ENCODE measurements at regions not wholly inside any gene's neighbourhood (a gene's known extent, or its start where the extent isn't known, plus 50 kb on each side); places are given as distances from the start of the nearest gene placed in this dataset.

DNA sequence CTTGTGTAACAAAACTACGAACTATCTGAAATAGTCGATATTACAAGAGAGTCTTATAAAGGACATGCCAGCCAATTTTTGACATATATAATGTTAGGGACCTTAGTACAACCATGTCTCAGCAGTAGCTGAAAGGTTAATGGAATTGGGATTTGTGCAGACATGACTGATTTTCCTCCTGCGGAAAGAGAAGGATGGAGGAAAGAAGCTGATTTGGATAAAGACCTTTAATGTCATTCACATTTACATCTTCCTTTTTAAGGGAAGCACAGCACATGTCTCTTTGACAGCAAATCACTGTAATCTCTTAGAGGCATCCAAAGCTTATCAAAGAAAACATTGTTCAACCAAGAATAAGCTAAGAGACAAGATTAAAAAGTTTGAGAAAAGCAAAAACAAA is 1976.2 kb upstream of the IGFBP7 start:
- DNase-seq (ENCODE audit: low spot score): no peak
- no peaks in the 10 kb centered on the region for H3K4me1 ChIP-seq
- H3K27me3 ChIP-seq: no peaks in the 10 kb centered on the region
- no peak overlapping the region for H3K27ac ChIP-seq
- TF ChIP-seq, protein P1, sequence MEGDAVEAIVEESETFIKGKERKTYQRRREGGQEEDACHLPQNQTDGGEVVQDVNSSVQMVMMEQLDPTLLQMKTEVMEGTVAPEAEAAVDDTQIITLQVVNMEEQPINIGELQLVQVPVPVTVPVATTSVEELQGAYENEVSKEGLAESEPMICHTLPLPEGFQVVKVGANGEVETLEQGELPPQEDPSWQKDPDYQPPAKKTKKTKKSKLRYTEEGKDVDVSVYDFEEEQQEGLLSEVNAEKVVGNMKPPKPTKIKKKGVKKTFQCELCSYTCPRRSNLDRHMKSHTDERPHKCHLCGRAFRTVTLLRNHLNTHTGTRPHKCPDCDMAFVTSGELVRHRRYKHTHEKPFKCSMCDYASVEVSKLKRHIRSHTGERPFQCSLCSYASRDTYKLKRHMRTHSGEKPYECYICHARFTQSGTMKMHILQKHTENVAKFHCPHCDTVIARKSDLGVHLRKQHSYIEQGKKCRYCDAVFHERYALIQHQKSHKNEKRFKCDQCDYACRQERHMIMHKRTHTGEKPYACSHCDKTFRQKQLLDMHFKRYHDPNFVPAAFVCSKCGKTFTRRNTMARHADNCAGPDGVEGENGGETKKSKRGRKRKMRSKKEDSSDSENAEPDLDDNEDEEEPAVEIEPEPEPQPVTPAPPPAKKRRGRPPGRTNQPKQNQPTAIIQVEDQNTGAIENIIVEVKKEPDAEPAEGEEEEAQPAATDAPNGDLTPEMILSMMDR (IDR thresholded peaks at IDR 0.05): no peak
- no peak overlapping the region for H3K4me3 ChIP-seq
- H3K9me3 ChIP-seq: no peaks in the 10 kb centered on the region
- no peaks in the 10 kb centered on the region for H3K36me3 ChIP-seq

- H3K27me3 ChIP-seq: no peaks in the 10 kb centered on the region
- no peaks in the 10 kb centered on the region for H3K36me3 ChIP-seq
- no peaks in the 10 kb centered on the region for H3K4me1 ChIP-seq
- no peak overlapping the region for H3K4me3 ChIP-seq
- TF ChIP-seq, protein P1 (IDR thresholded peaks at IDR 0.05): no peak
- no peaks in the 10 kb centered on the region for H3K9me3 ChIP-seq
- no peak for DNase-seq (ENCODE audit: low spot score)
- no peak overlapping the region for H3K27ac ChIP-seq
Measured at GRCh38 chr4:59091146-59092142, 1981.3 kb upstream of the IGFBP7 start.

DNA sequence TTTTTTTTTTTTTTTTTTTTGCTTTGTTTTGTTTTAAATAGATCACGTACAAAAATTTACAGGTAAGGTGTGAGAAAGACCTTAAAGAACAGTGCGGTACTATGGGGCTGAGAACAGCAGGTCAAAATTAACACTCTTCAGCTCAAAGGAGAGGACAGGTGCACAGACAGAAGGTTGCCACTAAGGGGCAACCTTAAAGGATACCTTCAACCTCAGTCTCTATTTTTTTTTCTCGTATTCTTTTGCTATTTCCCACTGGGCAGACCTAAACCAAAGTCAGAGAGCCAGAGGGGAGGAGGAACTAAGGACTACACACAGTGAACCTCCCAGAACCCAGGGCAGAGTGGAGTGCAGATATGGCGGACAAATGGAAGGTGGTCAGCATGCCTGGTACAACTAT is 1984.3 kb upstream of the IGFBP7 start:
- H3K4me3 ChIP-seq: no peak overlapping the region
- H3K9me3 ChIP-seq: no peaks in the 10 kb centered on the region
- no peaks in the 10 kb centered on the region for H3K27me3 ChIP-seq
- H3K27ac ChIP-seq: no peak overlapping the region
- H3K4me1 ChIP-seq: no peaks in the 10 kb centered on the region
- DNase-seq (ENCODE audit: low spot score): no peak
- no peaks in the 10 kb centered on the region for H3K36me3 ChIP-seq
- TF ChIP-seq, protein P1 (IDR thresholded peaks at IDR 0.05): no peak

- Histone ChIP-seq H3K27ac (no peak overlapping the region), H3K27me3 (no peaks in the 10 kb centered on the region)
Measured at GRCh38 chr4:59102311-59102710, 1992.1 kb upstream of the IGFBP7 start.

DNA sequence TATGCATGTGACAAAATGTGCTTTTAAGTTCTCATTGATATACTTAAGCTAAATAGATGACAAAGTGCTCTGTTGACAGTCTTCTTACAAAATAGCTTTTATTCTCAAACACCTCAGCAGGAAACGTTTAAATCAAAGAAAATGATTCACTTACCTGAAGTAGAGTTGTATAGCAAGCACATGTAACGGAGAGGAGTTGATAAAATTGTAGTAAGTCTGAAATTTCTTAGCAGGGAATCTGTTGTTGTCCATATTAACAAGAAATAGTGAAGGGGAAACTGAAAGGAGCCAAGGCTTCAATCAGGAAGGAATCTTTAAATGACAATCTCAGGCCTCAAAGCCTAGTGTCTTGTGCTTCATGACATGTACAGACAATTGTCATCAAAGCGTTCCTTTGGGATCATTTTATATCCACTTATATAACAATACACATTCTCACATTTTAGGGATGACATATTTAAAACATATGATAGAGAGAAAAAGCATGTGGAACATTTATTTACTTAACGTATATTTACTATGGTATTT is 2010.2 kb upstream of the IGFBP7 start:
- TF ChIP-seq, protein P1 (IDR thresholded peaks at IDR 0.05): no peak
- DNase-seq (ENCODE audit: low spot score): no peak
- H3K27me3 ChIP-seq: no peaks in the 10 kb centered on the region
- no peak overlapping the region for H3K4me3 ChIP-seq
- H3K4me1 ChIP-seq: no peaks in the 10 kb centered on the region
- H3K9me3 ChIP-seq: no peaks in the 10 kb centered on the region
- no peaks in the 10 kb centered on the region for H3K36me3 ChIP-seq
- no peak overlapping the region for H3K27ac ChIP-seq

More at GRCh38 chr4:59102311-59102710, 1992.1 kb upstream of the IGFBP7 start:
- Histone ChIP-seq H3K9me3 (no peaks in the 10 kb centered on the region), H3K4me1 (no peaks in the 10 kb centered on the region), H3K4me3 (no peak overlapping the region), H3K36me3 (no peaks in the 10 kb centered on the region)
- no peak for DNase-seq (ENCODE audit: low spot score)
- TF ChIP-seq, protein P1 (IDR thresholded peaks at IDR 0.05): no peak

All from right atrium auricular region (tissue), 2 donors.